Astrocyte (in vitro differentiated cells and primary cell): ENCODE measurements at regions not wholly inside any gene's neighbourhood (a gene's known extent, or its start where the extent isn't known, plus 50 kb on each side); places are given as distances from the start of the nearest gene placed in this dataset.

Source experiments
- EZH2 ChIP-seq: IDR thresholded peaks from 2 replicates; pipeline ENCODE4 v1.6.1; 2012; ENCODE audit warnings: mild to moderate bottlenecking, low read length, inconsistent platforms; ENCODE audit not compliant: insufficient read depth
- TF ChIP-seq, protein P1 (sequence below): IDR thresholded peaks from 2 replicates; pipeline ENCODE4 v1.5.1; 2011; ENCODE audit warnings: low read depth, mild to moderate bottlenecking, inconsistent platforms, low read length, moderate library complexity; ENCODE audit not compliant: insufficient read depth

DNA sequence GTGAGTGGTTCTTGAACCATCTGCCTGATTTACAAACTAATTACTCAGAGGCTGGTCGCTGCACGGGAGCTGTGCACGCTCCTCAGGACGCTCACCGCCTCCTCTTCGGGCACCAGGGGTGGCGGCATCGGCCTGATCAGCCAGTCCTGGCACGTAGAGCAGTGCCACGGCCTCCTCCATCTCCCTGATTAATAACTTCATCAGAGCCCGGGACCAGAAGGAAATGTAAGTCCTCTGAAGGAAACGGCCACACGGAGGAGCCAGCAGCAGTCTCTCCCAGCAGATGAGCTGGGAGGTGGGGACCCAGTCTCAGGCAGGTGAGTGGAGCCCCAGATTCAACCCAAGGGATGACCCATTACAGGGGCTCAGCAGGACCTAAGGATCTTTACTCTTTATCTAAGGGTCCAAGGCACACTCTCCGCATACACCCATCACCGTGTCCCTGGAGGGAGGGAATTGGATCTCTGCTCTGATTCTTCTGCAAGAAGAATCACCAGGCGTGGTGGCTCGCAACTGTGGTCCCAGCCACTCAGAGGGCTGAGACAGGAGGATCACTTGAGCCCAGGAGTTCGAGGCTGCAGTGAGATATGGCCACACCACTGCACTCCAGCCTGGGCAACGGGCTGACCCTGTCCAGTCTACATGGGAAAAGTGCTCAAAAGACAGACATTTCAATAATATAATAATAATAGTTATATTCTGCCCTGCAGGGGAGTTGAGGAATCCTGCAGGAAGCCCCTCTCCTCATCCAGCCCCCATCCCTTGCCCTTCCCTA lies 366.5 kb downstream of the SEC14L1 start:
- TF ChIP-seq, protein P1, sequence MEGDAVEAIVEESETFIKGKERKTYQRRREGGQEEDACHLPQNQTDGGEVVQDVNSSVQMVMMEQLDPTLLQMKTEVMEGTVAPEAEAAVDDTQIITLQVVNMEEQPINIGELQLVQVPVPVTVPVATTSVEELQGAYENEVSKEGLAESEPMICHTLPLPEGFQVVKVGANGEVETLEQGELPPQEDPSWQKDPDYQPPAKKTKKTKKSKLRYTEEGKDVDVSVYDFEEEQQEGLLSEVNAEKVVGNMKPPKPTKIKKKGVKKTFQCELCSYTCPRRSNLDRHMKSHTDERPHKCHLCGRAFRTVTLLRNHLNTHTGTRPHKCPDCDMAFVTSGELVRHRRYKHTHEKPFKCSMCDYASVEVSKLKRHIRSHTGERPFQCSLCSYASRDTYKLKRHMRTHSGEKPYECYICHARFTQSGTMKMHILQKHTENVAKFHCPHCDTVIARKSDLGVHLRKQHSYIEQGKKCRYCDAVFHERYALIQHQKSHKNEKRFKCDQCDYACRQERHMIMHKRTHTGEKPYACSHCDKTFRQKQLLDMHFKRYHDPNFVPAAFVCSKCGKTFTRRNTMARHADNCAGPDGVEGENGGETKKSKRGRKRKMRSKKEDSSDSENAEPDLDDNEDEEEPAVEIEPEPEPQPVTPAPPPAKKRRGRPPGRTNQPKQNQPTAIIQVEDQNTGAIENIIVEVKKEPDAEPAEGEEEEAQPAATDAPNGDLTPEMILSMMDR, result no peak
- TF ChIP-seq EZH2, result no peak
